Transverse colon (tissue), 4 donors: ENCODE measurements at regions not wholly inside any gene's neighbourhood (a gene's known extent, or its start where the extent isn't known, plus 50 kb on each side); places are given as distances from the start of the nearest gene placed in this dataset.

ENCODE experiments used
- EP300 ChIP-seq: sonication (generic); formaldehyde crosslinking; IDR thresholded peaks from one replicate; pipeline ENCODE4 v1.6.1; 2017; ENCODE audit warnings: antibody characterized with exemption, low read depth
- POLR2A ChIP-seq: fragments of 450-650 bp; IDR thresholded peaks from one replicate; pipeline ENCODE4 v1.6.1; 2016; ENCODE audit warnings: antibody characterized with exemption, mild to moderate bottlenecking, moderate library complexity
- POLR2AphosphoS5 ChIP-seq, 3 donors: sonication (generic); formaldehyde crosslinking; IDR thresholded peaks; one replicate each; pipeline ENCODE4 v1.6.1; 2016; ENCODE audit warnings: antibody characterized with exemption in 3 of 3
- TF ChIP-seq, protein P1 (sequence below), 5 experiments: fragments of 200-600 bp in 3 of 5; fragments of 450-650 bp in 2 of 5; sonication (generic) in 3 of 5; IDR thresholded peaks; 1 replicate in 2 of 5; 2 replicates in 3 of 5; pipeline ENCODE4 v1.5.1; 2016 to 2017; ENCODE audit warnings: antibody characterized with exemption in 5 of 5, inconsistent platforms in 3 of 5, mild to moderate bottlenecking in 2 of 5, moderate library complexity in 1 of 5

DNA sequence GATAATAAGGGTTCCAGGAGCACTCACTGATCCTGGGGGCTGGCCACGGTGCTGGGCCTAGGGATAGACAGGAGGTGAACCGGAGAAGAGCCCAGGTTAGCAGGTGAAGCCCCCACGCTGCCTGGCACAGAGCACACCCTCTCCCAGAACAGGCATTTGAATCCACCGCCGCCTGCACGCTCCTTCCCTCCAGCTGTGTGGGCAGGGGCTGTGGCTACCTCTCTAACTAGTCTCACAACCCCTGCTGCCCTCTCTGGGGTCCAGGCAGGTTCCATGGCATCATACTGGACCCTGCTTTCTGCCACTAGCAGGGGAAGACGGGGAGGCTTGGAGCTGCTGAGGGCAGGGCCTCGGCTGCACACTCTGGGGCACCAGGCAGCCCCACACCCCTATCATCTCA is 358.0 kb downstream of the CTTN start:
- TF ChIP-seq, protein P1, sequence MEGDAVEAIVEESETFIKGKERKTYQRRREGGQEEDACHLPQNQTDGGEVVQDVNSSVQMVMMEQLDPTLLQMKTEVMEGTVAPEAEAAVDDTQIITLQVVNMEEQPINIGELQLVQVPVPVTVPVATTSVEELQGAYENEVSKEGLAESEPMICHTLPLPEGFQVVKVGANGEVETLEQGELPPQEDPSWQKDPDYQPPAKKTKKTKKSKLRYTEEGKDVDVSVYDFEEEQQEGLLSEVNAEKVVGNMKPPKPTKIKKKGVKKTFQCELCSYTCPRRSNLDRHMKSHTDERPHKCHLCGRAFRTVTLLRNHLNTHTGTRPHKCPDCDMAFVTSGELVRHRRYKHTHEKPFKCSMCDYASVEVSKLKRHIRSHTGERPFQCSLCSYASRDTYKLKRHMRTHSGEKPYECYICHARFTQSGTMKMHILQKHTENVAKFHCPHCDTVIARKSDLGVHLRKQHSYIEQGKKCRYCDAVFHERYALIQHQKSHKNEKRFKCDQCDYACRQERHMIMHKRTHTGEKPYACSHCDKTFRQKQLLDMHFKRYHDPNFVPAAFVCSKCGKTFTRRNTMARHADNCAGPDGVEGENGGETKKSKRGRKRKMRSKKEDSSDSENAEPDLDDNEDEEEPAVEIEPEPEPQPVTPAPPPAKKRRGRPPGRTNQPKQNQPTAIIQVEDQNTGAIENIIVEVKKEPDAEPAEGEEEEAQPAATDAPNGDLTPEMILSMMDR (IDR thresholded peaks at IDR 0.05) = no peak
- no peak for TF ChIP-seq POLR2A
- TF ChIP-seq POLR2AphosphoS5 (IDR thresholded peaks at IDR 0.05) = no peak
- no peak for TF ChIP-seq EP300
